Neural progenitor cell (in vitro differentiated cells): ENCODE measurements at regions not wholly inside any gene's neighbourhood (a gene's known extent, or its start where the extent isn't known, plus 50 kb on each side); places are given as distances from the start of the nearest gene placed in this dataset.

Experiments
- DNase-seq: peaks from one replicate; pipeline ENCODE4 v3.0.0-alpha.2; 2016; ENCODE audit warnings: low spot score
- H2AFZ ChIP-seq: fragments of 200-600 bp; sonication (generic); replicated peaks from 2 replicates; pipeline ENCODE4 v1.6.1; 2016; ENCODE audit warnings: antibody characterized with exemption
- H3F3A ChIP-seq: fragments of 200-600 bp; sonication (generic); 2 replicates; pipeline ENCODE4 v1.6.1; 2016; ENCODE audit warnings: antibody characterized with exemption, low read depth
- H3K27ac ChIP-seq: fragments of 200-600 bp; sonication (generic); 2 replicates; pipeline ENCODE4 v1.5.1; 2016; ENCODE audit warnings: mild to moderate bottlenecking
- H3K27me3 ChIP-seq: fragments of 200-600 bp; sonication (generic); 2 replicates; pipeline ENCODE4 v1.6.1; 2016; ENCODE audit warnings: mild to moderate bottlenecking, moderate library complexity
- H3K36me3 ChIP-seq: fragments of 200-600 bp; sonication (generic); 2 replicates; pipeline ENCODE4 v1.5.1; 2016
- H3K4me1 ChIP-seq: fragments of 200-600 bp; sonication (generic); 2 replicates; pipeline ENCODE4 v1.6.1; 2016; ENCODE audit warnings: mixed run types
- H3K4me2 ChIP-seq: fragments of 200-600 bp; sonication (generic); 2 replicates; pipeline ENCODE4 v1.6.1; 2016
- H3K4me3 ChIP-seq: fragments of 200-600 bp; sonication (generic); 2 replicates; pipeline ENCODE4 v1.5.1; 2016
- H3K79me2 ChIP-seq: fragments of 200-600 bp; sonication (generic); 2 replicates; pipeline ENCODE4 v1.6.1; 2016; ENCODE audit warnings: low read depth
- H3K9ac ChIP-seq: fragments of 200-600 bp; sonication (generic); 2 replicates; pipeline ENCODE4 v1.6.1; 2016
- H3K9me3 ChIP-seq: fragments of 200-600 bp; sonication (generic); 2 replicates; pipeline ENCODE4 v1.5.1; 2016; ENCODE audit warnings: low read depth
- H4K20me1 ChIP-seq: fragments of 200-600 bp; sonication (generic); 2 replicates; pipeline ENCODE4 v1.6.1; 2016; ENCODE audit warnings: low read depth
- H3K27ac Mint-ChIP-seq: 3 replicates; pipeline ENCODE4 v1.8.0; 2021; ENCODE audit warnings: mixed read lengths
- H3K27me3 Mint-ChIP-seq: 2 replicates; pipeline ENCODE4 v1.8.0; 2022; ENCODE audit warnings: low read depth, mild to moderate bottlenecking, inconsistent platforms, moderate library complexity, mixed read lengths; ENCODE audit not compliant: insufficient read depth
- H3K36me3 Mint-ChIP-seq: 3 replicates; pipeline ENCODE4 v1.8.0; 2021; ENCODE audit warnings: mixed read lengths
- H3K4me1 Mint-ChIP-seq: 3 replicates; pipeline ENCODE4 v1.8.0; 2021; ENCODE audit warnings: mixed read lengths
- H3K4me3 Mint-ChIP-seq: 3 replicates; pipeline ENCODE4 v1.8.0; 2021; ENCODE audit warnings: mild to moderate bottlenecking, moderate library complexity, mixed read lengths
- H3K9me3 Mint-ChIP-seq: 3 replicates; pipeline ENCODE4 v1.8.0; 2020; ENCODE audit warnings: mixed read lengths
- EZH2 ChIP-seq: fragments of 200-600 bp; sonication (generic); IDR thresholded peaks from 2 replicates; pipeline ENCODE4 v1.6.1; 2017; ENCODE audit warnings: antibody characterized with exemption, mild to moderate bottlenecking, moderate library complexity
- EZH2phosphoT487 ChIP-seq: fragments of 200-600 bp; sonication (generic); IDR thresholded peaks from 2 replicates; pipeline ENCODE4 v1.6.1; 2017; ENCODE audit warnings: antibody characterized with exemption
- TF ChIP-seq, protein P1 (sequence below): fragments of 200-600 bp; sonication (generic); IDR thresholded peaks from 2 replicates; pipeline ENCODE4 v1.5.1; 2017; ENCODE audit warnings: antibody characterized with exemption, mild to moderate bottlenecking

DNA sequence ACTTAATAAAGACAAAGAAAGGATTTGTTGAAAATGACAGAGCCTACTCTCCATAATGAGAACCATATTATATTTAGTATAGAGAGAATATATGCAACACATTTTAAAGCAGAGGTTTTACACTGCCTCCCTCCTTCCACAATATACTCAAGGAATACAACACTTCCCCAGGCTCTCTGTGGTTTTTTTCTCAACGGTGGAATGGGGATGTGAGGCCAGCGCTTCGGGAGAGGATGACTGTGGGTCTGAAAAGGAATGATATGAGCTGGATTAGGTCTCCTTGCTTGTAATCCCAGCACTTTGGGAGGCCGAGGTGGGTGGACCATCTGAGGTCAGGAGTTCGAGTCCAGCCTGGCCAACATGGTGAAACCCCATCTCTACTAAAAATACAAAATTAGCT is 348.7 kb upstream of the KLF3 start:
- H4K20me1 ChIP-seq: no peaks in the 10 kb centered on the region
- H3K9me3 ChIP-seq: no peaks in the 10 kb centered on the region
- peaks cover 15% of the 10 kb centered on the region for H3F3A ChIP-seq
- Mint-ChIP-seq H3K27me3 (peaks cover 5% of the 10 kb centered on the region), H3K4me3 (no peak overlapping the region), H3K36me3 (no peaks in the 10 kb centered on the region), H3K9me3 (peaks cover 5% of the 10 kb centered on the region), H3K4me1 (peaks cover 27% of the 10 kb centered on the region), H3K27ac (no peak overlapping the region)
- no peak for DNase-seq
- no peak overlapping the region for H3K4me3 ChIP-seq
- no peaks in the 10 kb centered on the region for H3K27me3 ChIP-seq
- H3K4me1 ChIP-seq: peaks cover 26% of the 10 kb centered on the region
- H3K9ac ChIP-seq: no peak overlapping the region
- H3K36me3 ChIP-seq: no peaks in the 10 kb centered on the region
- no peak overlapping the region for H3K4me2 ChIP-seq
- H3K79me2 ChIP-seq: no peaks in the 10 kb centered on the region
- no peak overlapping the region for H3K27ac ChIP-seq
- no peak overlapping the region for H2AFZ ChIP-seq
- TF ChIP-seq EZH2phosphoT487 (no peak), EZH2 (no peak)
- TF ChIP-seq, protein P1, sequence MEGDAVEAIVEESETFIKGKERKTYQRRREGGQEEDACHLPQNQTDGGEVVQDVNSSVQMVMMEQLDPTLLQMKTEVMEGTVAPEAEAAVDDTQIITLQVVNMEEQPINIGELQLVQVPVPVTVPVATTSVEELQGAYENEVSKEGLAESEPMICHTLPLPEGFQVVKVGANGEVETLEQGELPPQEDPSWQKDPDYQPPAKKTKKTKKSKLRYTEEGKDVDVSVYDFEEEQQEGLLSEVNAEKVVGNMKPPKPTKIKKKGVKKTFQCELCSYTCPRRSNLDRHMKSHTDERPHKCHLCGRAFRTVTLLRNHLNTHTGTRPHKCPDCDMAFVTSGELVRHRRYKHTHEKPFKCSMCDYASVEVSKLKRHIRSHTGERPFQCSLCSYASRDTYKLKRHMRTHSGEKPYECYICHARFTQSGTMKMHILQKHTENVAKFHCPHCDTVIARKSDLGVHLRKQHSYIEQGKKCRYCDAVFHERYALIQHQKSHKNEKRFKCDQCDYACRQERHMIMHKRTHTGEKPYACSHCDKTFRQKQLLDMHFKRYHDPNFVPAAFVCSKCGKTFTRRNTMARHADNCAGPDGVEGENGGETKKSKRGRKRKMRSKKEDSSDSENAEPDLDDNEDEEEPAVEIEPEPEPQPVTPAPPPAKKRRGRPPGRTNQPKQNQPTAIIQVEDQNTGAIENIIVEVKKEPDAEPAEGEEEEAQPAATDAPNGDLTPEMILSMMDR: no peak

DNA sequence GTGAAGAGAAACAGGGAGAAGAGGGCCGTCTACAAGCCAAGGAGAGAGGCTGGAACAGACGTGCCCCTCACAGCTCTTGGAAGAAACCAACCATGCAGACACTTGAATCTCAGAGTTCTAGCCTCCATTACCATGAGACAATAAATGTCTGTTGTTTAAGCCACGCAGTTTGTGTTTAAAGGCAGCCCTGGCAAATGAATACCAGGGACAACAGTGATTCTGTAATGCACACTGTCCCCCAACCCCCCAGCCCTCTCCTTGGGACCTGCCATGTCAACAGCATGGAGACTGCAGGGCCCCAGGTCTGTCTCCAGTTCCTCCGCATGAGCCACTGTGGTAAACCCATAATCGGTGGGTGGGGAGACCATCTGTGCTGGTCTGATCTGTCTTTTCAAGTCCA is 348.0 kb upstream of the KLF3 start:
- Histone ChIP-seq H3K4me1 (peaks cover 20% of the 10 kb centered on the region), H3F3A (peaks cover 15% of the 10 kb centered on the region), H3K36me3 (no peaks in the 10 kb centered on the region), H3K79me2 (no peaks in the 10 kb centered on the region), H3K9ac (no peak overlapping the region), H3K27me3 (no peaks in the 10 kb centered on the region), H3K4me2 (no peak overlapping the region), H2AFZ (no peak overlapping the region), H4K20me1 (no peaks in the 10 kb centered on the region), H3K27ac (no peak overlapping the region), H3K4me3 (no peak overlapping the region), H3K9me3 (no peaks in the 10 kb centered on the region)
- DNase-seq: no peak
- Mint-ChIP-seq H3K4me3 (no peak overlapping the region), H3K27me3 (peaks cover 5% of the 10 kb centered on the region), H3K9me3 (peaks cover 5% of the 10 kb centered on the region), H3K4me1 (peaks cover 27% of the 10 kb centered on the region), H3K36me3 (no peaks in the 10 kb centered on the region), H3K27ac (no peak overlapping the region)
- no peak for TF ChIP-seq EZH2phosphoT487
- TF ChIP-seq, protein P1: no peak
- TF ChIP-seq EZH2: no peak

DNA sequence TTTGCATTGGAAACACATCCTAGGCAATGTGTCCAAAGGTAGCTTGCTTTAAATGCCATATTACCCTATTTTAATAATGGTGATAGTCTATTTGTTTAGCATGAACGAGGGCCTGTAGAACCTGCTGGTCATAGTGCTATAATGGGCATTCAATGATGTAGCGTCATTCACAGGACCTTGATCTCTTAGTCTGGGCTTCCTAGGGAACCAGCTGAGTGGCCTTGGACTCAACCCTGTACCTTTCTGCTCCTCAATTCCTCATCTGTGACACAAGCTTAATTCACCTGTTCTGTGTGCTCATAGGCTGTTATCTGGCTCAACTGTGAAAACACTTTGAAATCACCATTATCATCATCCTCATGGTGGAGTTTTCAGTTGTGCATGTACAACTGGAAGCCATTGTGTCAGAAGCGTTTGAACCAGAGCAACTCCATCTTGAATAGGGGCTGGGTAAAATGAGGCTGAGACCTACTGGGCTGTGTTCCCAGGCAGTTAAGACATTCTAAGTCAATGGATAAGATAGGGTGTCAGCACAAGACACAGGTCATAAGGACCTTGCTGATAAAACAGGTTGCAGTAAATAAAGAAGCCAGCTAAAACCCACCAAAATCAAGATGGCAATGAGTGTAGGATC is 346.8 kb upstream of the KLF3 start:
- Histone ChIP-seq H3K4me1 (peaks cover 19% of the 10 kb centered on the region), H3K9me3 (no peaks in the 10 kb centered on the region), H3K9ac (no peak overlapping the region), H3K27me3 (no peaks in the 10 kb centered on the region), H3K4me3 (no peak overlapping the region), H3K4me2 (no peak overlapping the region), H3K36me3 (no peaks in the 10 kb centered on the region), H2AFZ (no peak overlapping the region), H3K27ac (no peak overlapping the region), H4K20me1 (no peaks in the 10 kb centered on the region), H3F3A (peaks cover 15% of the 10 kb centered on the region), H3K79me2 (no peaks in the 10 kb centered on the region)
- TF ChIP-seq, protein P1: no peak
- TF ChIP-seq EZH2phosphoT487: no peak
- TF ChIP-seq EZH2: no peak
- H3K4me3 Mint-ChIP-seq: no peak overlapping the region
- peaks cover 27% of the 10 kb centered on the region for H3K4me1 Mint-ChIP-seq
- peaks cover 4% of the 10 kb centered on the region for H3K9me3 Mint-ChIP-seq
- H3K27me3 Mint-ChIP-seq: peaks cover 2% of the 10 kb centered on the region
- no peaks in the 10 kb centered on the region for H3K36me3 Mint-ChIP-seq
- peak overlapping the region; percentile 72 for H3K27ac Mint-ChIP-seq
- no peak for DNase-seq
